NB4 (cell line): ENCODE measurements at regions not wholly inside any gene's neighbourhood (a gene's known extent, or its start where the extent isn't known, plus 50 kb on each side); places are given as distances from the start of the nearest gene placed in this dataset.

ENCODE experiments used
- POLR2A ChIP-seq: IDR thresholded peaks from 2 replicates; pipeline ENCODE4 v1.6.1; 2011; ENCODE audit warnings: mild to moderate bottlenecking; ENCODE audit not compliant: insufficient read length; ENCODE audit errors: extremely low read depth
- TF ChIP-seq, protein P1 (sequence below): IDR thresholded peaks from one replicate; pipeline ENCODE4 v1.5.1; 2012; ENCODE audit warnings: low read depth, low read length

DNA sequence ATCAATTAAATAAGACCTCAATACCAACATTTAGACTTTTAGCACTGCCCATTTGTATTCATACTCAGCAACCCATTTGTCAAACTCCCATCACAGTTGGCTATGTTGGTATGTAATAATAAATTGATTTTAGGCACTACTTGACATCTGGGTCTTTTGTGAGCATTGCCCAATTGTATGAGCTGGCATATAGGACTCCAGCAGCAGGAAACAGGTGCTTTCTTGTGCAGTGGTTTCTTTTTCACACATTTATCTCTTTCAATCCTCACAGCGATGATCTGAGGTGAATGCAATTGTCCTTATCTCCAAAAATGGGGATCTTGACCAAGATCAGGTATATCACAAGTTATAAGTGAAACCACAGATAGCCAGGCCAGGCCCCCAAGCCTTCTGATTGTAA is 96.9 kb upstream of the OXGR1 start:
- TF ChIP-seq, protein P1, sequence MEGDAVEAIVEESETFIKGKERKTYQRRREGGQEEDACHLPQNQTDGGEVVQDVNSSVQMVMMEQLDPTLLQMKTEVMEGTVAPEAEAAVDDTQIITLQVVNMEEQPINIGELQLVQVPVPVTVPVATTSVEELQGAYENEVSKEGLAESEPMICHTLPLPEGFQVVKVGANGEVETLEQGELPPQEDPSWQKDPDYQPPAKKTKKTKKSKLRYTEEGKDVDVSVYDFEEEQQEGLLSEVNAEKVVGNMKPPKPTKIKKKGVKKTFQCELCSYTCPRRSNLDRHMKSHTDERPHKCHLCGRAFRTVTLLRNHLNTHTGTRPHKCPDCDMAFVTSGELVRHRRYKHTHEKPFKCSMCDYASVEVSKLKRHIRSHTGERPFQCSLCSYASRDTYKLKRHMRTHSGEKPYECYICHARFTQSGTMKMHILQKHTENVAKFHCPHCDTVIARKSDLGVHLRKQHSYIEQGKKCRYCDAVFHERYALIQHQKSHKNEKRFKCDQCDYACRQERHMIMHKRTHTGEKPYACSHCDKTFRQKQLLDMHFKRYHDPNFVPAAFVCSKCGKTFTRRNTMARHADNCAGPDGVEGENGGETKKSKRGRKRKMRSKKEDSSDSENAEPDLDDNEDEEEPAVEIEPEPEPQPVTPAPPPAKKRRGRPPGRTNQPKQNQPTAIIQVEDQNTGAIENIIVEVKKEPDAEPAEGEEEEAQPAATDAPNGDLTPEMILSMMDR, result no peak
- no peak for TF ChIP-seq POLR2A
